ENCODE measurements at regions not wholly inside any gene's neighbourhood (a gene's known extent, or its start where the extent isn't known, plus 50 kb on each side); places are given as distances from the start of the nearest gene placed in this dataset.

GRCh38 chr10:35910234-35910633 lies 268.1 kb upstream of the FZD8 start:
- Histone ChIP-seq H3K4me1 (peaks cover 0 to 21% (median 2%) of the 10 kb centered on the region in 4 donors), H3K36me3 (no peaks in the 10 kb centered on the region), H3K9me3 (no peaks in the 10 kb centered on the region), H3K27ac (no peak overlapping the region), H3K27me3 (no peaks in the 10 kb centered on the region), H3K4me3 (no peak overlapping the region)
- TF ChIP-seq CTCF (IDR thresholded peaks at IDR 0.05) (no peak), POLR2AphosphoS5 (IDR thresholded peaks at IDR 0.05) (no peak), POLR2A (IDR thresholded peaks at IDR 0.05) (no peak), EP300 (IDR thresholded peaks at IDR 0.05) (peak in 1 of 4 donors; percentile 3)
- ATAC-seq (ENCODE audit: low FRiP score in 2 of 2) (no peak), DNase-seq (no peak)
- 32 to 37% methylated on average over 3 of the region's 3 CpGs for WGBS, 2 donors

GRCh38 chr10:35909121-35909720 lies 267.1 kb upstream of the FZD8 start:
- TF ChIP-seq POLR2AphosphoS5 (IDR thresholded peaks at IDR 0.05) (no peak), POLR2A (IDR thresholded peaks at IDR 0.05) (no peak), CTCF (IDR thresholded peaks at IDR 0.05) (no peak), EP300 (IDR thresholded peaks at IDR 0.05) (no peak)
- DNase-seq: no peak
- WGBS, 2 donors: 87% methylated on average over 12 of the region's 12 CpGs
- no peaks in the 10 kb centered on the region for H3K9me3 ChIP-seq
- H3K27ac ChIP-seq: no peak overlapping the region
- no peak for ATAC-seq (ENCODE audit: low FRiP score in 2 of 2)
- H3K27me3 ChIP-seq: no peaks in the 10 kb centered on the region
- H3K36me3 ChIP-seq: no peaks in the 10 kb centered on the region
- H3K4me3 ChIP-seq: no peak overlapping the region
- H3K4me1 ChIP-seq: peaks cover 0 to 21% (median 2%) of the 10 kb centered on the region in 4 donors

GRCh38 chr10:35908451-35908850 lies 266.4 kb upstream of the FZD8 start:
- 89 to 93% methylated on average over 2 of the region's 2 CpGs for WGBS, 2 donors
- ATAC-seq (ENCODE audit: low FRiP score in 2 of 2) (no peak), DNase-seq (no peak)
- no peak overlapping the region for H3K4me3 ChIP-seq
- no peaks in the 10 kb centered on the region for H3K27me3 ChIP-seq
- H3K9me3 ChIP-seq: no peaks in the 10 kb centered on the region
- no peaks in the 10 kb centered on the region for H3K36me3 ChIP-seq
- no peak for TF ChIP-seq POLR2A (IDR thresholded peaks at IDR 0.05)
- no peak for TF ChIP-seq POLR2AphosphoS5 (IDR thresholded peaks at IDR 0.05)
- TF ChIP-seq CTCF (IDR thresholded peaks at IDR 0.05): no peak
- no peak for TF ChIP-seq EP300 (IDR thresholded peaks at IDR 0.05)
- peaks cover 0 to 21% (median 2%) of the 10 kb centered on the region in 4 donors for H3K4me1 ChIP-seq
- no peak overlapping the region for H3K27ac ChIP-seq

GRCh38 chr10:35907548-35907947 lies 265.5 kb upstream of the FZD8 start:
- TF ChIP-seq POLR2AphosphoS5 (IDR thresholded peaks at IDR 0.05): no peak
- no peak for TF ChIP-seq POLR2A (IDR thresholded peaks at IDR 0.05)
- TF ChIP-seq EP300 (IDR thresholded peaks at IDR 0.05): no peak
- no peak for TF ChIP-seq CTCF (IDR thresholded peaks at IDR 0.05)
- H3K36me3 ChIP-seq: no peaks in the 10 kb centered on the region
- H3K4me1 ChIP-seq: peaks cover 0 to 14% (median 2%) of the 10 kb centered on the region in 4 donors
- ATAC-seq (ENCODE audit: low FRiP score in 2 of 2) (no peak), DNase-seq (no peak)
- H3K27me3 ChIP-seq: no peaks in the 10 kb centered on the region
- 77 to 80% methylated on average over 9 of the region's 9 CpGs for WGBS, 2 donors
- no peaks in the 10 kb centered on the region for H3K9me3 ChIP-seq
- no peak overlapping the region for H3K27ac ChIP-seq
- H3K4me3 ChIP-seq: no peak overlapping the region

GRCh38 chr10:35906155-35906554 lies 264.1 kb upstream of the FZD8 start:
- H3K27me3 ChIP-seq: no peaks in the 10 kb centered on the region
- H3K9me3 ChIP-seq: no peaks in the 10 kb centered on the region
- no peak for DNase-seq
- TF ChIP-seq POLR2AphosphoS5 (IDR thresholded peaks at IDR 0.05) (no peak), CTCF (IDR thresholded peaks at IDR 0.05) (no peak), EP300 (IDR thresholded peaks at IDR 0.05) (no peak)
- WGBS, 2 donors: 74 to 82% methylated on average over 3 of the region's 3 CpGs
- no peak overlapping the region for H3K27ac ChIP-seq
- peaks cover 0 to 9% (median 0%) of the 10 kb centered on the region in 4 donors for H3K4me1 ChIP-seq
- no peaks in the 10 kb centered on the region for H3K36me3 ChIP-seq
- no peak for ATAC-seq (ENCODE audit: low FRiP score in 2 of 2)
- H3K4me3 ChIP-seq: no peak overlapping the region

All from upper lobe of left lung (tissue), 6 donors.